Testis (tissue), 2 donors: ENCODE measurements at regions not wholly inside any gene's neighbourhood (a gene's known extent, or its start where the extent isn't known, plus 50 kb on each side); places are given as distances from the start of the nearest gene placed in this dataset.
"Not testable (repeated sequence)": the region's sequence is repeated elsewhere in the genome, so short reads cannot be mapped to it uniquely, and the experiment has no call there.

Experiments
- DNase-seq: peaks from one replicate; pipeline ENCODE4 v3.0.0-alpha.2; 2019
- H3K27ac ChIP-seq, 2 donors: fragments of 200-600 bp; sonication (generic); one replicate each; pipeline ENCODE4 v1.5.1; 2019
- H3K27me3 ChIP-seq: fragments of 200-600 bp; sonication (generic); one replicate; pipeline ENCODE4 v1.5.1; 2019
- H3K36me3 ChIP-seq: fragments of 200-600 bp; sonication (generic); one replicate; pipeline ENCODE4 v1.5.1; 2017; ENCODE audit warnings: low read depth; ENCODE audit errors: missing control alignments
- H3K4me1 ChIP-seq: fragments of 200-600 bp; sonication (generic); one replicate; pipeline ENCODE4 v1.5.1; 2019
- H3K4me3 ChIP-seq, 2 donors: fragments of 200-600 bp; sonication (generic); one replicate each; pipeline ENCODE4 v1.5.1; 2017 to 2019
- H3K9me3 ChIP-seq: fragments of 200-600 bp; sonication (generic); one replicate; pipeline ENCODE4 v1.5.1; 2017
- CTCF ChIP-seq, 3 experiments: fragments of 450-650 bp in 2 of 3; fragments of 200-600 bp in 1 of 3; sonication (generic) in 1 of 3; IDR thresholded peaks; one replicate each; pipeline ENCODE4 v1.5.1; 2016 to 2019; ENCODE audit warnings: antibody characterized with exemption in 3 of 3, mild to moderate bottlenecking in 2 of 3, moderate library complexity in 1 of 3
- POLR2A ChIP-seq: fragments of 450-650 bp; IDR thresholded peaks from one replicate; pipeline ENCODE4 v1.6.1; 2017; ENCODE audit warnings: antibody characterized with exemption, mild to moderate bottlenecking, moderate library complexity
- WGBS, 2 donors: methylation state at CpG; one replicate each; pipeline ENCODE4 v1.1.5; 2018; 5-methylcytosine and 5-hydroxymethylcytosine counted together
- intact Hi-C: fragments of 100-400 bp; cut with DNase I; formaldehyde crosslinking; loops from one replicate; pipeline ENCODE4 v1.15.1; 2023; ENCODE audit warnings: low total_unique reads

GRCh38 chr17:77531002-77531401 lies 390.2 kb downstream of the SEC14L1 start:
- no peak overlapping the region for H3K4me3 ChIP-seq
- TF ChIP-seq CTCF (IDR thresholded peaks at IDR 0.05) (no peak), POLR2A (no peak)
- H3K36me3 ChIP-seq = no peaks in the 10 kb centered on the region
- no peaks in the 10 kb centered on the region for H3K27me3 ChIP-seq
- H3K4me1 ChIP-seq = peaks cover 5% of the 10 kb centered on the region
- H3K27ac ChIP-seq = no peak overlapping the region
- WGBS, 2 donors = 82 to 87% methylated on average over 6 of the region's 6 CpGs
- DNase-seq = no peak
- no peaks in the 10 kb centered on the region for H3K9me3 ChIP-seq
- intact Hi-C loops = no loop called here

GRCh38 chr17:77531641-77532040 lies 390.9 kb downstream of the SEC14L1 start:
- no peaks in the 10 kb centered on the region for H3K36me3 ChIP-seq
- no peak for DNase-seq
- no peak overlapping the region for H3K27ac ChIP-seq
- no peaks in the 10 kb centered on the region for H3K9me3 ChIP-seq
- 80 to 90% methylated on average over 6 of the region's 6 CpGs for WGBS, 2 donors
- no peak overlapping the region for H3K4me3 ChIP-seq
- TF ChIP-seq CTCF (IDR thresholded peaks at IDR 0.05) = no peak
- no peak for TF ChIP-seq POLR2A
- H3K27me3 ChIP-seq = no peaks in the 10 kb centered on the region
- intact Hi-C loops = no loop called here
- H3K4me1 ChIP-seq = peaks cover 5% of the 10 kb centered on the region

GRCh38 chr17:77533697-77534096 lies 392.9 kb downstream of the SEC14L1 start:
- H3K27ac ChIP-seq, DNase-seq, intact Hi-C loops, H3K36me3 ChIP-seq, H3K4me3 ChIP-seq, H3K9me3 ChIP-seq, H3K4me1 ChIP-seq, H3K27me3 ChIP-seq: not testable (repeated sequence)
- WGBS, 2 donors = 96 to 100% methylated on average over 6 of the region's 6 CpGs

GRCh38 chr17:77534137-77534536 lies 393.4 kb downstream of the SEC14L1 start:
- no peaks in the 10 kb centered on the region for H3K9me3 ChIP-seq
- DNase-seq = no peak
- TF ChIP-seq POLR2A (no peak), CTCF (IDR thresholded peaks at IDR 0.05) (no peak)
- intact Hi-C loops = no loop called here
- H3K36me3 ChIP-seq = no peaks in the 10 kb centered on the region
- H3K4me3 ChIP-seq = no peak overlapping the region
- no peaks in the 10 kb centered on the region for H3K27me3 ChIP-seq
- 91 to 96% methylated on average over 5 of the region's 5 CpGs for WGBS, 2 donors
- H3K27ac ChIP-seq = no peak overlapping the region
- no peaks in the 10 kb centered on the region for H3K4me1 ChIP-seq

GRCh38 chr17:77535435-77535834 lies 394.7 kb downstream of the SEC14L1 start:
- Histone ChIP-seq H3K27ac (no peak overlapping the region), H3K4me3 (no peak overlapping the region), H3K4me1 (no peaks in the 10 kb centered on the region), H3K27me3 (no peaks in the 10 kb centered on the region), H3K9me3 (no peaks in the 10 kb centered on the region), H3K36me3 (no peaks in the 10 kb centered on the region)
- DNase-seq = no peak
- intact Hi-C loops = no loop called here
- TF ChIP-seq CTCF (IDR thresholded peaks at IDR 0.05) (no peak), POLR2A (no peak)
- 63 to 67% methylated on average over 10 of the region's 10 CpGs for WGBS, 2 donors
